HAP-1 (cell line): ENCODE measurements at regions not wholly inside any gene's neighbourhood (a gene's known extent, or its start where the extent isn't known, plus 50 kb on each side); places are given as distances from the start of the nearest gene placed in this dataset.
"Not testable (repeated sequence)": the region's sequence is repeated elsewhere in the genome, so short reads cannot be mapped to it uniquely, and the experiment has no call there.

Experiments used
- DNase-seq, 2 experiments: peaks; one replicate each; pipeline ENCODE4 v3.0.0-alpha.2; 2016 to 2020; ENCODE audit warnings: low spot score in 2 of 2
- H3K27me3 ChIP-seq: fragments of 250-450 bp; sonication (Bioruptor Pico); 2 replicates; pipeline ENCODE4 v1.5.1; 2020; ENCODE audit warnings: low read depth, mild to moderate bottlenecking, moderate library complexity
- H3K36me3 ChIP-seq: fragments of 250-450 bp; sonication (Bioruptor Pico); replicated peaks from 2 replicates; pipeline ENCODE4 v1.5.1; 2020; ENCODE audit warnings: mild to moderate bottlenecking
- H3K4me1 ChIP-seq: fragments of 250-450 bp; sonication (Bioruptor Pico); 2 replicates; pipeline ENCODE4 v1.5.1; 2020; ENCODE audit warnings: mild to moderate bottlenecking
- H3K4me3 ChIP-seq: fragments of 250-450 bp; sonication (Bioruptor Pico); 2 replicates; pipeline ENCODE4 v1.5.1; 2020; ENCODE audit warnings: mild to moderate bottlenecking, moderate library complexity
- H3K9me3 ChIP-seq: fragments of 250-450 bp; sonication (Bioruptor Pico); 2 replicates; pipeline ENCODE4 v1.5.1; 2020; ENCODE audit warnings: mild to moderate bottlenecking, moderate library complexity
- in situ Hi-C: fragments of 300-500 bp; cut with MboI; formaldehyde crosslinking; loops from 3 replicates; pipeline ENCODE4 v1.14.3; 2020; ENCODE audit warnings: low sequenced_read_pairs, inconsistent platforms, mixed read lengths

- peaks cover 4% of the 10 kb centered on the region; the same call in 1 of the 2 replicates for H3K4me1 ChIP-seq
- in situ Hi-C loops, result no loop called here
- H3K4me3 ChIP-seq, result no peak overlapping the region
- no peaks in the 10 kb centered on the region for H3K36me3 ChIP-seq
- no peaks in the 10 kb centered on the region for H3K9me3 ChIP-seq
- DNase-seq, result no peak
- H3K27me3 ChIP-seq, result no peaks in the 10 kb centered on the region
These were observed 558.5 kb downstream of the TMTC2 start for GRCh38 chr12:83245156-83245555.

GRCh38 chr12:83244001-83244400, 557.3 kb downstream of the TMTC2 start:
- H3K4me3 ChIP-seq, result no peak overlapping the region
- no peak for DNase-seq
- in situ Hi-C loops, result no loop called here
- H3K9me3 ChIP-seq, result no peaks in the 10 kb centered on the region
- no peaks in the 10 kb centered on the region for H3K36me3 ChIP-seq
- H3K4me1 ChIP-seq, result peaks cover 4% of the 10 kb centered on the region; the same call in 1 of the 2 replicates
- no peaks in the 10 kb centered on the region for H3K27me3 ChIP-seq

DNA sequence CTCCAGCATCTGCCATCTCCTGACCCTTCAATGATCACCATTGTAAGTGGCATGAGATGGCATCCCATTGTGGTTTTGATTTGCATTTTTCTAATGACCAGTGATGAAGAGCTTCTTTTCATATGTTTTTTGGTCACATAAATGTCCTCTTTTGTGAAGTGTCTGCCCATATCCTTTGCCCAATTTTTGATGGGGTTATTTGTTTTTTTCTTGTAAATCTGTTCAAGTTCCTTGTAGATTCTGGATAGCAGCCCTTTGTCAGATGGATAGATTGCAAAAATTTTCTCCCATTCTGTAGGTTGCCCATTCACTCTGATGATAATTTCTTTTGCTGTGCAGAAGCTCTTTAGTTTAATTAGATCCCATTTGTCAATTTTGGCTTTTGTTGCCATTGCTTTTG, 547.3 kb downstream of the TMTC2 start:
- H3K4me1 ChIP-seq, H3K9me3 ChIP-seq, H3K4me3 ChIP-seq, H3K36me3 ChIP-seq, in situ Hi-C loops, DNase-seq, H3K27me3 ChIP-seq: not testable (repeated sequence)

DNA sequence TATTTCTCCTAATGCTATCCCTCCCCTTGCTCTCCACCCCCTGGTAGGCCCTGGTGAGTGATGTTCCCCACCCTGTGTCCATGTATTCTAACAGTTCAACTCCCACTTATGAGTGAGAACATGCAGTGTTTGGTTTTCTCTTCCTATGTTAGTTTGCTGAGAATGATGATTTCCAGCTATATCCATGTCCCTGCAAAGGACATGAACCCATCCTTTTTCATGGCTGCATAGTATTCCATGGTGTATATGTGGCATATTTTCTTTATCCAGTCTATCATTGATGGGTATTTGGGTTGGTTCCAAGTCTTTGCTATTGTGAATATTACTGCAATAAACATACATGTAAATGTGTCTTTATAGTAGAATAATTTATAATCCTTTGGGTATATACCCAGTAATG, 540.3 kb downstream of the TMTC2 start:
- not testable (repeated sequence) for H3K27me3 ChIP-seq, H3K36me3 ChIP-seq

GRCh38 chr12:83225806-83226205, 539.1 kb downstream of the TMTC2 start:
- no peaks in the 10 kb centered on the region for H3K27me3 ChIP-seq
- no peak for DNase-seq
- no peaks in the 10 kb centered on the region for H3K36me3 ChIP-seq
- in situ Hi-C loops, result no loop called here
- no peak overlapping the region for H3K4me3 ChIP-seq
- no peaks in the 10 kb centered on the region for H3K4me1 ChIP-seq
- H3K9me3 ChIP-seq, result no peaks in the 10 kb centered on the region

More for the DNA sequence above, 540.3 kb downstream of the TMTC2 start:
- H3K4me3 ChIP-seq, DNase-seq, H3K4me1 ChIP-seq, in situ Hi-C loops, H3K9me3 ChIP-seq: not testable (repeated sequence)

GRCh38 chr12:83224012-83224411, 537.3 kb downstream of the TMTC2 start:
- Histone ChIP-seq H3K27me3 (no peaks in the 10 kb centered on the region), H3K9me3 (no peaks in the 10 kb centered on the region), H3K36me3 (no peaks in the 10 kb centered on the region), H3K4me1 (no peaks in the 10 kb centered on the region), H3K4me3 (no peak overlapping the region)
- no peak for DNase-seq
- in situ Hi-C loops, result no loop called here

GRCh38 chr12:83220774-83221173, 534.1 kb downstream of the TMTC2 start:
- Histone ChIP-seq H3K9me3 (no peaks in the 10 kb centered on the region), H3K36me3 (no peaks in the 10 kb centered on the region), H3K27me3 (no peaks in the 10 kb centered on the region), H3K4me1 (no peaks in the 10 kb centered on the region), H3K4me3 (no peak overlapping the region)
- in situ Hi-C loops, result no loop called here
- DNase-seq, result no peak

DNA sequence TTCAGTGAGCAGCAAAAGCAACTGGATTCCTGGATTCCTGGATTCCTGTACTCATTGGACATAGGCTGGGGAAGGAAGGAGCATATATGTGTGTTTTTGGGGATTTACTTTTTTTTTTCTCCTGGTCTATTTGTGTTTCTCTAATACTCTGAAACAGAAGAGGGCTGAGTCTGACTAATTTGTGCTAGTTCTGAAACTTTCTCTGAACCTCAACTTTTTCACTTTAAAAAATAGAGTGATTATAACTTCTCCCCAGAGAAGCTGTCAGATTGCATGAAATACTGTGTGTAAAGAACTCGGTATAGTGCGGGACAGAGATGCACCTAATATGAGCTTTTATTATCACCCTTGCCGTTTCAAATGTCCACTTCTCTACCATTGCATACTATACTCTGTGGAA, 529.5 kb downstream of the TMTC2 start:
- Histone ChIP-seq H3K36me3 (no peaks in the 10 kb centered on the region), H3K9me3 (no peaks in the 10 kb centered on the region), H3K4me3 (no peak overlapping the region), H3K4me1 (peaks cover 4% of the 10 kb centered on the region), H3K27me3 (peaks cover 26% of the 10 kb centered on the region)
- in situ Hi-C loops, result no loop called here
- no peak for DNase-seq

GRCh38 chr12:83214185-83214584, 527.5 kb downstream of the TMTC2 start:
- H3K9me3 ChIP-seq, result no peaks in the 10 kb centered on the region
- no peak overlapping the region for H3K4me3 ChIP-seq
- no peaks in the 10 kb centered on the region for H3K36me3 ChIP-seq
- H3K4me1 ChIP-seq, result peaks cover 12% of the 10 kb centered on the region
- peaks cover 26% of the 10 kb centered on the region for H3K27me3 ChIP-seq
- DNase-seq, result no peak
- in situ Hi-C loops, result no loop called here

DNA sequence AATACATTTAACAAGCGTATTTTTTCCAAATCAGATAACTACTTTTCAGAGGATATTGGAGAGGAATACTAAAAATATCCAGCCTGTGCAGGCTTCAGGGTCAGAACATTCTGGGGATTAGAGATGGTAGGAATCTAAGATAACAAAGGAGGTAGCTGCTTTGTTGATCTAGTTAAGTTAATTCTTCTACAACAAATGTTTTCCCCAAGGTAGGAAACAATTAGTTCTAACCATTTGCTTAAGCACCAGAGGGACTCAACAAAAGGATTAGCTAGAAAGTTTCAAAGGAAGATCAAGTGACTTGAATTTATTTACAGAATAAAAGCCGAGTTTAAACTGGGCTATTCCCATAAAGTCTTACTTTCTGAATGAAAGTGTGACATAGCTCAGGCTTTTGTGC, 524.2 kb downstream of the TMTC2 start:
- H3K9me3 ChIP-seq, result no peaks in the 10 kb centered on the region
- H3K27me3 ChIP-seq, result peaks cover 26% of the 10 kb centered on the region
- H3K4me1 ChIP-seq, result peaks cover 12% of the 10 kb centered on the region
- no peaks in the 10 kb centered on the region for H3K36me3 ChIP-seq
- in situ Hi-C loops, result no loop called here
- no peak overlapping the region for H3K4me3 ChIP-seq
- peak in 1 of 2 experiments; percentile 100 for DNase-seq

DNA sequence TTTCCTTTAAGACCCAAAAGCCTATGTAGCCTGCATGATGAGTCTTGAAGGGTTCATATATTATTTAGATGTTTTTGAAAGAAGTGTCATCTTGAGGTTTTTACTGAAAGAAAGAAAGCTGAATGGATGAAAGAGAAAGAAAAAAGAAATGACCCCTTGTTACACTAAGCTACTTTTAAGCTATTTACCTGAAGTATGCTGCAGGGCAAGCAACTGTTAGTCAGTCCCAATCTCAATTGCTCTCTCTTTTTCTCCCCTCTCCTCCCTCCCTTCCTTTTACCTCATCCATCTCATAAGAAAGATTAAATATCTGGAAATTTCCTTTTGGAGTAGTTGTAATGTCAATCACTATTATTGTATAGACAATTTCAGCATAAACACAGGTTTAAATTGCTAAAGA, 512.4 kb downstream of the TMTC2 start:
- Histone ChIP-seq H3K4me1 (peaks cover 28% of the 10 kb centered on the region), H3K36me3 (no peaks in the 10 kb centered on the region), H3K9me3 (no peaks in the 10 kb centered on the region), H3K4me3 (no peak overlapping the region), H3K27me3 (no peaks in the 10 kb centered on the region)
- DNase-seq, result peak in 1 of 2 experiments; percentile 83
- in situ Hi-C loops, result no loop called here

GRCh38 chr12:83198291-83199015, 511.7 kb downstream of the TMTC2 start:
- no peaks in the 10 kb centered on the region for H3K36me3 ChIP-seq
- no peaks in the 10 kb centered on the region for H3K27me3 ChIP-seq
- H3K4me1 ChIP-seq, result peaks cover 28% of the 10 kb centered on the region
- H3K4me3 ChIP-seq, result no peak overlapping the region
- in situ Hi-C loops, result no loop called here
- DNase-seq, result peak; percentile 28 to 92
- H3K9me3 ChIP-seq, result no peaks in the 10 kb centered on the region

GRCh38 chr12:83197483-83197914, 510.8 kb downstream of the TMTC2 start:
- Histone ChIP-seq H3K9me3 (no peaks in the 10 kb centered on the region), H3K27me3 (no peaks in the 10 kb centered on the region), H3K4me1 (peaks cover 28% of the 10 kb centered on the region), H3K36me3 (no peaks in the 10 kb centered on the region), H3K4me3 (no peak overlapping the region)
- DNase-seq, result peak; percentile 36 to 82
- in situ Hi-C loops, result no loop called here

DNA sequence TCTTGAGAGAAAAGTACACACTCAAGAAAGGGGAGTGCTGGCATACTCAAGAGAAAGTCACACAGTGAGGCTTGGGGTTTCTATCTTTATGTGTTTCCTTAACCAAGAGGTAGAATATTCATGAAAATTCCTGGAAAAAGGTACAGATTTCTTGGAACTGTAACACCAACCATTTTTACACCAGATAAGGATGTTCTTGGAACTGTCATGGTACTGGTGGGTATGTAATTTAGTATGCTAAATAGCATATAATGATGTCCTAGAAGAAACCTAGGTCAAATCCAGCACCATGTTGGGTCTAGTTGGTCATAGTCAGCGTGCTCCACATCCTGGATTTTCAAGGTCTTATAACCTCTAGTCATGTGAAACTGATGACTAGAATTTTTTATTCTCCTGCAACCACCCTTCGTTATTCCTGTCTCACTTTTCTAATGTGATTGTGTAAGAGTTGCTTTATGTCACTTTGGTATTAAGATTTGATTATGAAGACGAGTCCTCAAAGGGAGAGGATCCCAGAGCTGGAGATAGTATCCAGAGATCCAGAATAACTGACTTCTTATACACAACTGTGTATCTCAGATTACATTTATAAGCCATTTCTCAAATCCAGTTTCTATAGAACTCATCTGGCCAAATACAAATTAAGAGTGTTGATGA, 510.1 kb downstream of the TMTC2 start:
- in situ Hi-C loops, result no loop called here
- no peak for DNase-seq

More for the DNA sequence above, 510.1 kb downstream of the TMTC2 start:
- Histone ChIP-seq H3K9me3 (no peaks in the 10 kb centered on the region), H3K27me3 (no peaks in the 10 kb centered on the region), H3K36me3 (no peaks in the 10 kb centered on the region), H3K4me3 (no peak overlapping the region), H3K4me1 (peaks cover 28% of the 10 kb centered on the region)
